ENCODE measurements at regions not wholly inside any gene's neighbourhood (a gene's known extent, or its start where the extent isn't known, plus 50 kb on each side); places are given as distances from the start of the nearest gene placed in this dataset.

DNA sequence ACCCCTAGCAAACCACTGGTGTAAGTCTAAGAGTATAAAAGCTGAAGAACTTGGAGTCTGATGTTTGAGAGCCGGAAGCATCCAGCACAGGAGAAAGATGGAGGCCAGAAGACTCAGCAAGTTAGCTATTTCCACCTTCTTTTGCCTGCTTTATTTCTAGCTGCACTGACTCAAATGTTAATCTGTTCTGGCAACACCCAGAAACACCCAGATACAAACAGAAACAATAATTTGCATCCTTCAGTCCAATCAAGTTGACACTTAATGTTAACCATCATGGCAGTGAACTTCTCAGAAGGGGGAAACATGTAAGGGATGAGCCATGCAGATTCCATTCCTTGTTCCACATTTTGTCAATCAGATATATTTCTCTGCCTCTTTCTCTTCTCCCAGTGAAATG, 101.8 kb upstream of the FERD3L start:
- TF ChIP-seq CTCF (conservative IDR thresholded peaks at IDR 0.05; ENCODE audit: low read depth, low read length) (no peak), EZH2 (IDR thresholded peaks at IDR 0.05; ENCODE audit: low read length, unreplicated experiment) (no peak), EZH2phosphoT487 (IDR thresholded peaks at IDR 0.05; ENCODE audit: borderline replicate concordance, low read length) (no peak)

Data from PC-3 (cell line).